SU-DHL-6 (cell line): ENCODE measurements at regions not wholly inside any gene's neighbourhood (a gene's known extent, or its start where the extent isn't known, plus 50 kb on each side); places are given as distances from the start of the nearest gene placed in this dataset.

Experiments
- H2AFZ ChIP-seq: fragments of 200-600 bp; sonication (generic); 2 replicates; pipeline ENCODE4 v1.6.1; 2014; ENCODE audit warnings: low read depth, mild to moderate bottlenecking, moderate library complexity, mixed read lengths, antibody characterized with exemption, low read length; ENCODE audit not compliant: severe bottlenecking
- H3F3A ChIP-seq: fragments of 200-600 bp; shearing (Covaris generic); 2 replicates; pipeline ENCODE4 v1.6.0; 2016; ENCODE audit warnings: antibody characterized with exemption, mild to moderate bottlenecking; ENCODE audit not compliant: insufficient read depth
- H3K27ac ChIP-seq: fragments of 200-600 bp; sonication (generic); 2 replicates; pipeline ENCODE4 v1.5.1; 2016; ENCODE audit warnings: low read depth, mild to moderate bottlenecking, low read length, moderate library complexity, mixed read lengths
- H3K27me3 ChIP-seq: fragments of 200-600 bp; sonication (generic), shearing (Covaris generic); 2 replicates; pipeline ENCODE4 v1.6.0; 2014; ENCODE audit warnings: mild to moderate bottlenecking, low read length
- H3K36me3 ChIP-seq: fragments of 200-600 bp; sonication (generic); 2 replicates; pipeline ENCODE4 v1.6.1; 2014; ENCODE audit warnings: mild to moderate bottlenecking, low read length, mixed read lengths
- H3K4me2 ChIP-seq: fragments of 300-600, 200-600 bp; shearing (Covaris generic), sonication (generic); 2 replicates; pipeline ENCODE4 v1.6.0; 2014; ENCODE audit warnings: low read length, low read depth, mild to moderate bottlenecking; ENCODE audit not compliant: poor library complexity, severe bottlenecking
- H3K4me3 ChIP-seq: fragments of 200-600 bp; sonication (generic); 2 replicates; pipeline ENCODE4 v1.5.1; 2014; ENCODE audit warnings: antibody characterized with exemption, low read length, mild to moderate bottlenecking, mixed read lengths; ENCODE audit not compliant: insufficient read depth, poor library complexity, severe bottlenecking
- H3K79me2 ChIP-seq: fragments of 200-600 bp; sonication (generic); 2 replicates; pipeline ENCODE4 v1.6.1; 2014; ENCODE audit warnings: mild to moderate bottlenecking, low read length, moderate library complexity; ENCODE audit not compliant: insufficient read depth
- H3K9ac ChIP-seq: fragments of 200-600 bp; sonication (generic); 2 replicates; pipeline ENCODE4 v1.7.0; 2014; ENCODE audit warnings: mild to moderate bottlenecking, low read length
- H3K9me2 ChIP-seq: fragments of 200-600 bp; sonication (generic); replicated peaks from 2 replicates; pipeline ENCODE4 v1.6.1; 2014; ENCODE audit warnings: low read length; ENCODE audit not compliant: insufficient read depth
- H3K9me3 ChIP-seq: fragments of 200-600 bp; sonication (generic); 2 replicates; pipeline ENCODE4 v1.6.1; 2014; ENCODE audit warnings: low read length, mixed read lengths; ENCODE audit not compliant: insufficient read depth
- H4K20me1 ChIP-seq: fragments of 200-600 bp; sonication (generic); 2 replicates; pipeline ENCODE4 v1.6.1; 2014; ENCODE audit warnings: low read depth, mild to moderate bottlenecking, antibody characterized with exemption, low read length, moderate library complexity, mixed read lengths
- CTCF ChIP-seq: fragments of 200-600 bp; sonication (generic); IDR thresholded peaks from one replicate; pipeline ENCODE4 v1.5.1; 2017; ENCODE audit warnings: antibody characterized with exemption, mild to moderate bottlenecking, low read length, moderate library complexity; ENCODE audit not compliant: insufficient read depth, poor library complexity, severe bottlenecking
- EZH2phosphoT487 ChIP-seq: fragments of 200-600 bp; sonication (generic), shearing (Covaris generic); conservative IDR thresholded peaks from 2 replicates; pipeline ENCODE4 v1.6.1; 2018; ENCODE audit warnings: mild to moderate bottlenecking, antibody characterized with exemption, low read length, moderate library complexity, mixed read lengths

GRCh38 chr20:9942736-9943135 lies 92.1 kb upstream of the ANKEF1 start:
- H2AFZ ChIP-seq = no peak overlapping the region
- TF ChIP-seq EZH2phosphoT487 (no peak), CTCF (no peak)
- H3K36me3 ChIP-seq = no peaks in the 10 kb centered on the region
- no peak overlapping the region for H3K4me3 ChIP-seq
- H3K9me3 ChIP-seq = no peaks in the 10 kb centered on the region
- H3F3A ChIP-seq = no peaks in the 10 kb centered on the region
- no peaks in the 10 kb centered on the region for H3K9me2 ChIP-seq
- H3K4me2 ChIP-seq = no peak overlapping the region
- H4K20me1 ChIP-seq = no peaks in the 10 kb centered on the region
- H3K27me3 ChIP-seq = no peaks in the 10 kb centered on the region
- no peak overlapping the region for H3K27ac ChIP-seq
- no peak overlapping the region for H3K9ac ChIP-seq
- H3K79me2 ChIP-seq = no peaks in the 10 kb centered on the region

GRCh38 chr20:9940329-9940728 lies 94.5 kb upstream of the ANKEF1 start:
- TF ChIP-seq EZH2phosphoT487 (no peak), CTCF (no peak)
- no peaks in the 10 kb centered on the region for H3K36me3 ChIP-seq

GRCh38 chr20:9939231-9939630 lies 95.6 kb upstream of the ANKEF1 start:
- Histone ChIP-seq H3K9me2 (no peaks in the 10 kb centered on the region), H3K27ac (no peak overlapping the region), H2AFZ (no peak overlapping the region), H3K36me3 (no peaks in the 10 kb centered on the region), H3K27me3 (no peaks in the 10 kb centered on the region), H3K4me2 (no peak overlapping the region), H3K4me3 (no peak overlapping the region), H4K20me1 (no peaks in the 10 kb centered on the region), H3K9me3 (no peaks in the 10 kb centered on the region), H3F3A (no peaks in the 10 kb centered on the region), H3K9ac (no peak overlapping the region), H3K79me2 (no peaks in the 10 kb centered on the region)
- TF ChIP-seq CTCF (no peak), EZH2phosphoT487 (no peak)

More at GRCh38 chr20:9940329-9940728, 94.5 kb upstream of the ANKEF1 start:
- Histone ChIP-seq H4K20me1 (no peaks in the 10 kb centered on the region), H3K9ac (no peak overlapping the region), H3K27me3 (no peaks in the 10 kb centered on the region), H3K9me3 (no peaks in the 10 kb centered on the region), H3K79me2 (no peaks in the 10 kb centered on the region), H2AFZ (no peak overlapping the region), H3K4me3 (no peak overlapping the region), H3K9me2 (no peaks in the 10 kb centered on the region), H3F3A (no peaks in the 10 kb centered on the region), H3K4me2 (no peak overlapping the region), H3K27ac (no peak overlapping the region)

GRCh38 chr20:9935285-9935684 lies 96.4 kb upstream of the PAK5 start:
- Histone ChIP-seq H3K9me2 (no peaks in the 10 kb centered on the region), H3K4me3 (no peak overlapping the region)
- TF ChIP-seq CTCF = no peak

More at GRCh38 chr20:9935285-9935684, 96.4 kb upstream of the PAK5 start:
- H3K27me3 ChIP-seq = no peaks in the 10 kb centered on the region
- H3K79me2 ChIP-seq = no peaks in the 10 kb centered on the region
- H3K27ac ChIP-seq = no peak overlapping the region
- H3F3A ChIP-seq = no peaks in the 10 kb centered on the region
- H3K4me2 ChIP-seq = no peak overlapping the region
- H4K20me1 ChIP-seq = no peaks in the 10 kb centered on the region
- H2AFZ ChIP-seq = no peak overlapping the region
- no peaks in the 10 kb centered on the region for H3K36me3 ChIP-seq
- no peaks in the 10 kb centered on the region for H3K9me3 ChIP-seq
- H3K9ac ChIP-seq = no peak overlapping the region
